GM23338 (cell line): ENCODE measurements at regions not wholly inside any gene's neighbourhood (a gene's known extent, or its start where the extent isn't known, plus 50 kb on each side); places are given as distances from the start of the nearest gene placed in this dataset.

Experiments
- ATAC-seq: fragments of 200-7000 bp; cut with Tn5 transposase; 3 replicates; pipeline ENCODE4 v1.9.1; 2020
- DNase-seq: peaks from one replicate; pipeline ENCODE4 v3.0.0-alpha.2; 2015; ENCODE audit warnings: low spot score
- H2AFZ ChIP-seq: fragments of 200-600 bp; sonication (generic); 2 replicates; pipeline ENCODE4 v1.8.0; 2016; ENCODE audit warnings: antibody characterized with exemption, mild to moderate bottlenecking, moderate library complexity
- H3F3A ChIP-seq: fragments of 200-600 bp; sonication (generic); replicated peaks from 2 replicates; pipeline ENCODE4 v1.8.0; 2017; ENCODE audit warnings: antibody characterized with exemption, mixed run types, low read depth
- H3K27ac ChIP-seq: fragments of 200-600 bp; sonication (generic); 2 replicates; pipeline ENCODE4 v1.6.1; 2016; ENCODE audit warnings: low read depth
- H3K27me3 ChIP-seq: fragments of 200-600 bp; sonication (generic); 2 replicates; pipeline ENCODE4 v1.8.0; 2016; ENCODE audit warnings: mild to moderate bottlenecking, mixed run types, moderate library complexity; ENCODE audit not compliant: insufficient read depth
- H3K36me3 ChIP-seq: fragments of 200-600 bp; sonication (generic); 2 replicates; pipeline ENCODE4 v1.8.0; 2016; ENCODE audit warnings: mild to moderate bottlenecking; ENCODE audit not compliant: insufficient read depth
- H3K4me1 ChIP-seq: fragments of 200-600 bp; sonication (generic); 2 replicates; pipeline ENCODE4 v1.8.0; 2016; ENCODE audit warnings: mild to moderate bottlenecking, moderate library complexity; ENCODE audit not compliant: insufficient read depth
- H3K4me2 ChIP-seq: fragments of 200-600 bp; sonication (generic); 2 replicates; pipeline ENCODE4 v1.7.1; 2017; ENCODE audit warnings: mixed run types
- H3K4me3 ChIP-seq: fragments of 200-600 bp; sonication (generic); 2 replicates; pipeline ENCODE4 v1.6.1; 2016; ENCODE audit warnings: mixed run types
- H3K79me2 ChIP-seq: fragments of 200-600 bp; sonication (generic); replicated peaks from 2 replicates; pipeline ENCODE4 v1.8.0; 2017; ENCODE audit warnings: mild to moderate bottlenecking; ENCODE audit not compliant: insufficient read depth
- H3K9me2 ChIP-seq: fragments of 200-600 bp; sonication (generic); 2 replicates; pipeline ENCODE4 v1.8.0; 2017; ENCODE audit not compliant: insufficient read depth
- H4K20me1 ChIP-seq: fragments of 200-600 bp; sonication (generic); replicated peaks from 2 replicates; pipeline ENCODE4 v1.8.0; 2017; ENCODE audit warnings: mild to moderate bottlenecking; ENCODE audit not compliant: insufficient read depth
- H3K27ac Mint-ChIP-seq: 2 replicates; pipeline ENCODE4 v1.8.0; 2020; ENCODE audit warnings: inconsistent platforms, mild to moderate bottlenecking, moderate library complexity, mixed read lengths
- H3K27me3 Mint-ChIP-seq: 3 replicates; pipeline ENCODE4 v1.8.0; 2022; ENCODE audit warnings: low read depth, mild to moderate bottlenecking, moderate library complexity, mixed read lengths, inconsistent platforms; ENCODE audit not compliant: insufficient read depth, poor library complexity
- H3K36me3 Mint-ChIP-seq: 3 replicates; pipeline ENCODE4 v1.8.0; 2021; ENCODE audit warnings: low read depth, mild to moderate bottlenecking, inconsistent platforms, moderate library complexity, mixed read lengths
- H3K4me1 Mint-ChIP-seq: 3 replicates; pipeline ENCODE4 v1.8.0; 2020; ENCODE audit warnings: mild to moderate bottlenecking, inconsistent platforms, mixed read lengths
- H3K4me3 Mint-ChIP-seq: 3 replicates; pipeline ENCODE4 v1.8.0; 2021; ENCODE audit warnings: moderate library complexity, mild to moderate bottlenecking, inconsistent platforms, mixed read lengths
- H3K9me3 Mint-ChIP-seq: 3 replicates; pipeline ENCODE4 v1.8.0; 2020; ENCODE audit warnings: moderate library complexity, mild to moderate bottlenecking, inconsistent platforms, mixed read lengths
- CREB1 ChIP-seq: fragments of 250-450 bp; sonication (Bioruptor Pico); IDR thresholded peaks from 2 replicates; pipeline ENCODE4 v1.5.0; 2020; ENCODE audit warnings: low read depth, mild to moderate bottlenecking, moderate library complexity
- NANOG ChIP-seq: IDR thresholded peaks from 2 replicates; pipeline ENCODE4 v1.6.1; 2016; ENCODE audit warnings: antibody characterized with exemption, borderline replicate concordance
- POLR2AphosphoS5 ChIP-seq: IDR thresholded peaks from 2 replicates; pipeline ENCODE4 v1.6.1; 2016; ENCODE audit warnings: antibody characterized with exemption, low read depth
- STAT1 ChIP-seq: IDR thresholded peaks from one replicate; pipeline ENCODE4 v1.6.1; 2016; ENCODE audit warnings: antibody characterized with exemption; ENCODE audit not compliant: unreplicated experiment
- ZNF114 ChIP-seq: fragments of 250-450 bp; sonication (Bioruptor Pico); IDR thresholded peaks from 2 replicates; pipeline ENCODE4 v1.5.0; 2020; ENCODE audit warnings: mild to moderate bottlenecking, moderate library complexity
- ZNF331 ChIP-seq: fragments of 250-450 bp; sonication (Bioruptor Pico); IDR thresholded peaks from 2 replicates; pipeline ENCODE4 v1.5.0; 2020; ENCODE audit warnings: low read depth, mild to moderate bottlenecking, moderate library complexity
- TF ChIP-seq, protein P1 (sequence below): IDR thresholded peaks from one replicate; pipeline ENCODE4 v1.6.1; 2018; ENCODE audit warnings: antibody characterized with exemption; ENCODE audit not compliant: unreplicated experiment
- TF ChIP-seq, protein P2 (sequence below): IDR thresholded peaks from 2 replicates; pipeline ENCODE4 v1.6.1; 2016; ENCODE audit warnings: antibody characterized with exemption
- TF ChIP-seq, protein P3 (sequence below), 2 experiments: fragments of 200-600 bp in 1 of 2; sonication (generic) in 1 of 2; conservative IDR thresholded peaks; 2 replicates each; pipeline versions ENCODE4 v1.5.1 to v1.6.1; 2016 to 2017; ENCODE audit warnings: antibody characterized with exemption in 2 of 2, low read depth in 2 of 2, mild to moderate bottlenecking in 2 of 2, moderate library complexity in 1 of 2

DNA sequence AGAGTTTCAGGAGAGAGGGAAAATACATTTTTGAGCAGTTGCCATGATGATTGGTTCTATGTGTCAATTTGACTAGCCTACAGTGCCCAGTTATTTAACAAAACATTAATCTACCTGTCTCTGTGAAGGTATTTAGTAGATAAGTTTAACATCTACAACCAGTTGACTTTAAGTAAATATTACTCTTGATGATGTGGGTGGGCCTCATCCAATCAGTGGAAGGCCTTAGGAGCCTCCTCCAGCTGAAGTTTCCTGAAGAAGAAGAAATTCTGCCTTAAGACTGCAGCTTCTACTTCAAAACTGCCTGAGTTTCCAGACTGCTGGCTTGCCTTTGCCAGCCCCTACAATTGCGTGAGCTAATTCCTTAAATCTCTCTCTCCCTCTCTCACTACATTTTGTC lies 93.6 kb downstream of the OXSM start:
- H3K9me2 ChIP-seq = peaks cover 4% of the 10 kb centered on the region; the same call in 1 of the 2 replicates
- H4K20me1 ChIP-seq = no peaks in the 10 kb centered on the region
- peaks cover 3% of the 10 kb centered on the region; the same call in 2 of the 3 replicates for H3K4me1 Mint-ChIP-seq
- H3K27ac Mint-ChIP-seq = no peak overlapping the region
- DNase-seq (no peak), ATAC-seq (no peak)
- H3K27me3 ChIP-seq = no peaks in the 10 kb centered on the region
- H3K4me3 Mint-ChIP-seq = no peak overlapping the region
- TF ChIP-seq NANOG = no peak
- no peak for TF ChIP-seq ZNF114 (CRISPR knock-in tag)
- TF ChIP-seq STAT1 = no peak
- no peak for TF ChIP-seq POLR2AphosphoS5
- TF ChIP-seq, protein P1, sequence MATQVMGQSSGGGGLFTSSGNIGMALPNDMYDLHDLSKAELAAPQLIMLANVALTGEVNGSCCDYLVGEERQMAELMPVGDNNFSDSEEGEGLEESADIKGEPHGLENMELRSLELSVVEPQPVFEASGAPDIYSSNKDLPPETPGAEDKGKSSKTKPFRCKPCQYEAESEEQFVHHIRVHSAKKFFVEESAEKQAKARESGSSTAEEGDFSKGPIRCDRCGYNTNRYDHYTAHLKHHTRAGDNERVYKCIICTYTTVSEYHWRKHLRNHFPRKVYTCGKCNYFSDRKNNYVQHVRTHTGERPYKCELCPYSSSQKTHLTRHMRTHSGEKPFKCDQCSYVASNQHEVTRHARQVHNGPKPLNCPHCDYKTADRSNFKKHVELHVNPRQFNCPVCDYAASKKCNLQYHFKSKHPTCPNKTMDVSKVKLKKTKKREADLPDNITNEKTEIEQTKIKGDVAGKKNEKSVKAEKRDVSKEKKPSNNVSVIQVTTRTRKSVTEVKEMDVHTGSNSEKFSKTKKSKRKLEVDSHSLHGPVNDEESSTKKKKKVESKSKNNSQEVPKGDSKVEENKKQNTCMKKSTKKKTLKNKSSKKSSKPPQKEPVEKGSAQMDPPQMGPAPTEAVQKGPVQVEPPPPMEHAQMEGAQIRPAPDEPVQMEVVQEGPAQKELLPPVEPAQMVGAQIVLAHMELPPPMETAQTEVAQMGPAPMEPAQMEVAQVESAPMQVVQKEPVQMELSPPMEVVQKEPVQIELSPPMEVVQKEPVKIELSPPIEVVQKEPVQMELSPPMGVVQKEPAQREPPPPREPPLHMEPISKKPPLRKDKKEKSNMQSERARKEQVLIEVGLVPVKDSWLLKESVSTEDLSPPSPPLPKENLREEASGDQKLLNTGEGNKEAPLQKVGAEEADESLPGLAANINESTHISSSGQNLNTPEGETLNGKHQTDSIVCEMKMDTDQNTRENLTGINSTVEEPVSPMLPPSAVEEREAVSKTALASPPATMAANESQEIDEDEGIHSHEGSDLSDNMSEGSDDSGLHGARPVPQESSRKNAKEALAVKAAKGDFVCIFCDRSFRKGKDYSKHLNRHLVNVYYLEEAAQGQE = no peak
- TF ChIP-seq, protein P2, sequence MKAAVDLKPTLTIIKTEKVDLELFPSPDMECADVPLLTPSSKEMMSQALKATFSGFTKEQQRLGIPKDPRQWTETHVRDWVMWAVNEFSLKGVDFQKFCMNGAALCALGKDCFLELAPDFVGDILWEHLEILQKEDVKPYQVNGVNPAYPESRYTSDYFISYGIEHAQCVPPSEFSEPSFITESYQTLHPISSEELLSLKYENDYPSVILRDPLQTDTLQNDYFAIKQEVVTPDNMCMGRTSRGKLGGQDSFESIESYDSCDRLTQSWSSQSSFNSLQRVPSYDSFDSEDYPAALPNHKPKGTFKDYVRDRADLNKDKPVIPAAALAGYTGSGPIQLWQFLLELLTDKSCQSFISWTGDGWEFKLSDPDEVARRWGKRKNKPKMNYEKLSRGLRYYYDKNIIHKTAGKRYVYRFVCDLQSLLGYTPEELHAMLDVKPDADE = no peak
- TF ChIP-seq, protein P3, sequence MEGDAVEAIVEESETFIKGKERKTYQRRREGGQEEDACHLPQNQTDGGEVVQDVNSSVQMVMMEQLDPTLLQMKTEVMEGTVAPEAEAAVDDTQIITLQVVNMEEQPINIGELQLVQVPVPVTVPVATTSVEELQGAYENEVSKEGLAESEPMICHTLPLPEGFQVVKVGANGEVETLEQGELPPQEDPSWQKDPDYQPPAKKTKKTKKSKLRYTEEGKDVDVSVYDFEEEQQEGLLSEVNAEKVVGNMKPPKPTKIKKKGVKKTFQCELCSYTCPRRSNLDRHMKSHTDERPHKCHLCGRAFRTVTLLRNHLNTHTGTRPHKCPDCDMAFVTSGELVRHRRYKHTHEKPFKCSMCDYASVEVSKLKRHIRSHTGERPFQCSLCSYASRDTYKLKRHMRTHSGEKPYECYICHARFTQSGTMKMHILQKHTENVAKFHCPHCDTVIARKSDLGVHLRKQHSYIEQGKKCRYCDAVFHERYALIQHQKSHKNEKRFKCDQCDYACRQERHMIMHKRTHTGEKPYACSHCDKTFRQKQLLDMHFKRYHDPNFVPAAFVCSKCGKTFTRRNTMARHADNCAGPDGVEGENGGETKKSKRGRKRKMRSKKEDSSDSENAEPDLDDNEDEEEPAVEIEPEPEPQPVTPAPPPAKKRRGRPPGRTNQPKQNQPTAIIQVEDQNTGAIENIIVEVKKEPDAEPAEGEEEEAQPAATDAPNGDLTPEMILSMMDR (conservative IDR thresholded peaks at IDR 0.05; ENCODE audit: low read depth in 2 of 2) = no peak
- TF ChIP-seq ZNF331 (CRISPR knock-in tag) = no peak
- H3K36me3 ChIP-seq = no peaks in the 10 kb centered on the region
- 0 out of 2 replicates have a peak, but pooled peaks cover 4% of the 10 kb centered on the region for H3K4me1 ChIP-seq
- H3K4me2 ChIP-seq = no peak overlapping the region
- H3K4me3 ChIP-seq = no peak overlapping the region
- H3F3A ChIP-seq = no peaks in the 10 kb centered on the region
- H2AFZ ChIP-seq = peak overlapping the region; percentile 6; the same call in 1 of the 2 replicates
- H3K27ac ChIP-seq = no peak overlapping the region
- peaks cover 4% of the 10 kb centered on the region for H3K27me3 Mint-ChIP-seq
- no peaks in the 10 kb centered on the region for H3K79me2 ChIP-seq
- H3K9me3 Mint-ChIP-seq = no peaks in the 10 kb centered on the region
- no peaks in the 10 kb centered on the region for H3K36me3 Mint-ChIP-seq

DNA sequence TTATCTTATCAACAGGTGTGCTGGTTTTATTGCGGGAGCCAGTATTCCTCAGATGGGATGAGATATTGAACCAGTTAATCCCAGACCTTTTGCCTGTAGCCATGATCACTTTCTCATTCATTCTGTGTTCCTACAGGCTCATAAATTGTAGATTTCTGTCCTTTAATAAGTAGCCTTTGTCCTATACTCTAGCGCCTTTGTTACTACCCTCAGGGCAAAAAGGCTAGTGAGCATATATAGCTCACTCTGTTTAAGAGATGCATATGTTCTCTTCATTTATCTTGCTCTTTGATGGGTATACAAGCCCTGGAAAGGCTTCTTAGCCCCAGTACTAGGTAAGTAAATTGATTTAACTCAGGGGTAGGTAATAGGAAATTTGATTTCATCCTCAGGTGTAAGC lies 95.1 kb downstream of the OXSM start:
- Histone ChIP-seq H4K20me1 (no peaks in the 10 kb centered on the region), H2AFZ (no peak overlapping the region), H3K4me3 (no peak overlapping the region), H3K27ac (no peak overlapping the region), H3K79me2 (no peaks in the 10 kb centered on the region), H3F3A (no peaks in the 10 kb centered on the region), H3K4me2 (no peak overlapping the region), H3K27me3 (no peaks in the 10 kb centered on the region), H3K9me2 (peaks cover 4% of the 10 kb centered on the region; the same call in 1 of the 2 replicates), H3K36me3 (no peaks in the 10 kb centered on the region), H3K4me1 (peaks cover 12% of the 10 kb centered on the region)
- peaks cover 4% of the 10 kb centered on the region for H3K27me3 Mint-ChIP-seq
- H3K4me3 Mint-ChIP-seq = no peak overlapping the region
- DNase-seq (no peak), ATAC-seq (no peak)
- no peak overlapping the region for H3K27ac Mint-ChIP-seq
- H3K4me1 Mint-ChIP-seq = peaks cover 15% of the 10 kb centered on the region; the same call in 2 of the 3 replicates
- H3K9me3 Mint-ChIP-seq = no peaks in the 10 kb centered on the region
- H3K36me3 Mint-ChIP-seq = no peaks in the 10 kb centered on the region
- TF ChIP-seq, protein P1 = no peak
- TF ChIP-seq, protein P2 = no peak
- no peak for TF ChIP-seq CREB1 (CRISPR knock-in tag)
- TF ChIP-seq, protein P3 (conservative IDR thresholded peaks at IDR 0.05; ENCODE audit: low read depth in 2 of 2) = no peak
